ENCODE measurements at regions not wholly inside any gene's neighbourhood (a gene's known extent, or its start where the extent isn't known, plus 50 kb on each side); places are given as distances from the start of the nearest gene placed in this dataset.
"Not testable (repeated sequence)": the region's sequence is repeated elsewhere in the genome, so short reads cannot be mapped to it uniquely, and the experiment has no call there.

DNA sequence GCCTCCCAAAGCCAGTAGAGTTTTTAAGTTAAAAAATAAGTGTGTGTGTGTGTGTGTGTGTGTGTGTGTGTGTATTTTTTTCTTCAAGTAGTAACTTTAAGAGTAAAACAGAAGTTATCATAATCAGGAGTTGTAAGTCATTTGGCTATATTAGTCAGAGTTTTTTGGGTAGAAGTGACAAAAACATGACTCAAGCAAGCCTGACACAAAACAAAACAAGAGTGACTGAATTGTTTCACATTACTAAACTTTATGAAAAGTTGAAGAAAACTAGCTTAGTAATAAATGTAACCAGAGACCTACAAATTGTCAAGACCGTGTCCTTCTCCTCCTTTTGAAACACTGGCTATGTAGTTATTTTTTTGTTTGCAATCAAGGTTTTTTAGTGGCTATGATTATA lies 738.0 kb upstream of the PITX2 start:
- TF ChIP-seq, protein P1, sequence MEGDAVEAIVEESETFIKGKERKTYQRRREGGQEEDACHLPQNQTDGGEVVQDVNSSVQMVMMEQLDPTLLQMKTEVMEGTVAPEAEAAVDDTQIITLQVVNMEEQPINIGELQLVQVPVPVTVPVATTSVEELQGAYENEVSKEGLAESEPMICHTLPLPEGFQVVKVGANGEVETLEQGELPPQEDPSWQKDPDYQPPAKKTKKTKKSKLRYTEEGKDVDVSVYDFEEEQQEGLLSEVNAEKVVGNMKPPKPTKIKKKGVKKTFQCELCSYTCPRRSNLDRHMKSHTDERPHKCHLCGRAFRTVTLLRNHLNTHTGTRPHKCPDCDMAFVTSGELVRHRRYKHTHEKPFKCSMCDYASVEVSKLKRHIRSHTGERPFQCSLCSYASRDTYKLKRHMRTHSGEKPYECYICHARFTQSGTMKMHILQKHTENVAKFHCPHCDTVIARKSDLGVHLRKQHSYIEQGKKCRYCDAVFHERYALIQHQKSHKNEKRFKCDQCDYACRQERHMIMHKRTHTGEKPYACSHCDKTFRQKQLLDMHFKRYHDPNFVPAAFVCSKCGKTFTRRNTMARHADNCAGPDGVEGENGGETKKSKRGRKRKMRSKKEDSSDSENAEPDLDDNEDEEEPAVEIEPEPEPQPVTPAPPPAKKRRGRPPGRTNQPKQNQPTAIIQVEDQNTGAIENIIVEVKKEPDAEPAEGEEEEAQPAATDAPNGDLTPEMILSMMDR (IDR thresholded peaks at IDR 0.05; ENCODE audit: extremely low read depth, low read depth, low read length), result no peak
- Histone ChIP-seq H3K27me3 (ENCODE audit: insufficient read depth, low read length) (no peaks in the 10 kb centered on the region), H3K27ac (ENCODE audit: low read depth, low read length) (no peak overlapping the region), H3K79me2 (ENCODE audit: insufficient read depth, low read length) (no peaks in the 10 kb centered on the region), H3K4me2 (ENCODE audit: insufficient read depth, low read length) (no peak overlapping the region), H3K36me3 (ENCODE audit: insufficient read depth, low read length) (no peaks in the 10 kb centered on the region), H4K20me1 (ENCODE audit: insufficient read depth, low read length) (no peaks in the 10 kb centered on the region), H3K9me3 (ENCODE audit: low read depth, low read length) (no peaks in the 10 kb centered on the region), H3K4me1 (ENCODE audit: insufficient read depth, low read length) (no peaks in the 10 kb centered on the region), H3K4me3 (ENCODE audit: insufficient read depth, low read length) (no peak overlapping the region), H2AFZ (ENCODE audit: low read length) (no peak overlapping the region)
- DNase-seq (ENCODE audit: insufficient read length, low spot score, missing footprints), result no peak

DNA sequence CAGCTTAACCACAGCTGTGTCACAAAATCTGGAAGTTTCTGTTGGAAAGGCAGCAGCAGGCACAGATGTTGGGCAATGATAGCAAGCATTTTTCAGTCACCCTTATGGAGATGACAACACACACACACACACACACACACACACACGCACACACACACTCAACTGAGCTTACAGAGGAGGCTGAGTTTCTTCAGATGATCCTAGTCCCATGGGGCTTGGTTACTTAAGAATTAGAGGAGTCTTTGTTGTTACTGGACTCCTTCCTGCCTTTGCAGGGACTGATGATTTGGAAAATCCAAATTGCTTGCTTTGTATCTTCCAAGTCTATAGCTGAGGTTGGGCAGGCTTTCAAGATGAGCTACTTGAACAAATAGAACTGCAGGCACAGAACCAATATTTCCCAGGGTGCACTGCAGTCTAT lies 740.1 kb upstream of the PITX2 start:
- H3K36me3 ChIP-seq (ENCODE audit: insufficient read depth, low read length), result no peaks in the 10 kb centered on the region
- peak overlapping the region; percentile 27 for H3K4me2 ChIP-seq (ENCODE audit: insufficient read depth, low read length)
- H3K9me3 ChIP-seq (ENCODE audit: low read depth, low read length), result no peaks in the 10 kb centered on the region
- no peaks in the 10 kb centered on the region for H3K79me2 ChIP-seq (ENCODE audit: insufficient read depth, low read length)
- TF ChIP-seq, protein P1 (IDR thresholded peaks at IDR 0.05; ENCODE audit: extremely low read depth, low read depth, low read length), result no peak
- no peak overlapping the region for H2AFZ ChIP-seq (ENCODE audit: low read length)
- no peaks in the 10 kb centered on the region for H4K20me1 ChIP-seq (ENCODE audit: insufficient read depth, low read length)
- H3K4me1 ChIP-seq (ENCODE audit: insufficient read depth, low read length), result no peaks in the 10 kb centered on the region
- peak; percentile 61 for DNase-seq (ENCODE audit: insufficient read length, low spot score, missing footprints)
- H3K27me3 ChIP-seq (ENCODE audit: insufficient read depth, low read length), result no peaks in the 10 kb centered on the region
- no peak overlapping the region for H3K4me3 ChIP-seq (ENCODE audit: insufficient read depth, low read length)
- no peak overlapping the region for H3K27ac ChIP-seq (ENCODE audit: low read depth, low read length)

DNA sequence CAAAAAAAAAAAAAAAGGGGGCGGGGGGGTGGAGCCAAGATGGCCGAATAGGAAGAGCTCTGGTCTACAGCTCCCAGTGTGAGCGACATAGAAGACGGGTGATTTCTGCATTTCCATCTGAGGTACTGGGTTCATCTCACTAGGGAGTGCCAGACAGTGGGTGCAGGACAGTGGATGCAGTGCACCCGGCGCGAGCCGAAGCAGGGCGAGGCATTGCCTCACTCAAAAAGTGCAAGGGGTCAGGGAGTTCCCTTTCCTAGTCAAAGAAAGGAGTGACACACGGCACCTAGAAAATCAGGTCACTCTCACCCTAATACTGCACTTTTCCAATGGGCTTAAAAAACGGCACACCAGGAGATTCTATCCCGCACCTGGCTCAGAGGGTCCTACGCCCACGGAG lies 755.0 kb upstream of the PITX2 start:
- not testable (repeated sequence) for H3K9me3 ChIP-seq (ENCODE audit: low read depth, low read length); H4K20me1 ChIP-seq (ENCODE audit: insufficient read depth, low read length); DNase-seq (ENCODE audit: insufficient read length, low spot score, missing footprints); H2AFZ ChIP-seq (ENCODE audit: low read length); H3K27me3 ChIP-seq (ENCODE audit: insufficient read depth, low read length); H3K4me3 ChIP-seq (ENCODE audit: insufficient read depth, low read length); H3K4me2 ChIP-seq (ENCODE audit: insufficient read depth, low read length); H3K27ac ChIP-seq (ENCODE audit: low read depth, low read length); H3K36me3 ChIP-seq (ENCODE audit: insufficient read depth, low read length); H3K4me1 ChIP-seq (ENCODE audit: insufficient read depth, low read length); H3K79me2 ChIP-seq (ENCODE audit: insufficient read depth, low read length)

DNA sequence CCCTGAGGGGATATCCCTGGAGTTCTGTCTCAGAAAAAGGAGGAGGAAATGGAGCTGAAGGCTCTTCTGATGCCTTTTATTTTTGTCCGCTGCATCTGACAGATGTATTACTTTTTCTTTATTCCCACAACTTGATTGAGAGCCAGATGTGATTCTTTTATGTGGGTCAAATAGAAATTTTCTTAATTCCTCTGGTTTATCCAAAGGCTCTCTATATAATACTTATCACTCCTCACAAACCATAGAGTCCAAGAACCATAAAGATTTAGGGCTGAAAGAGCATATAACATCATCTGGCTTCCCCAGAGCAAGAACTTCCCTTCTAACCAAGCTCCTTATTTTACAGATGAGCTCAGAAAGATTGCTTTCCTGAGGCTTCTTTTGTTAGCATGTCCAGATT lies 756.7 kb upstream of the FAM241A start:
- no peak overlapping the region for H3K4me3 ChIP-seq (ENCODE audit: insufficient read depth, low read length)
- no peak overlapping the region for H3K4me2 ChIP-seq (ENCODE audit: insufficient read depth, low read length)
- TF ChIP-seq, protein P1 (IDR thresholded peaks at IDR 0.05; ENCODE audit: extremely low read depth, low read depth, low read length), result no peak
- no peaks in the 10 kb centered on the region for H3K4me1 ChIP-seq (ENCODE audit: insufficient read depth, low read length)
- no peaks in the 10 kb centered on the region for H3K36me3 ChIP-seq (ENCODE audit: insufficient read depth, low read length)
- no peak overlapping the region for H3K27ac ChIP-seq (ENCODE audit: low read depth, low read length)
- no peaks in the 10 kb centered on the region for H3K27me3 ChIP-seq (ENCODE audit: insufficient read depth, low read length)
- no peaks in the 10 kb centered on the region for H3K9me3 ChIP-seq (ENCODE audit: low read depth, low read length)
- no peak for DNase-seq (ENCODE audit: insufficient read length, low spot score, missing footprints)
- no peak overlapping the region for H2AFZ ChIP-seq (ENCODE audit: low read length)
- H3K79me2 ChIP-seq (ENCODE audit: insufficient read depth, low read length), result no peaks in the 10 kb centered on the region
- H4K20me1 ChIP-seq (ENCODE audit: insufficient read depth, low read length), result no peaks in the 10 kb centered on the region

Data from osteoblast (primary cell).